Non-pigmented ciliary epithelial cell (primary cell): ENCODE measurements at regions not wholly inside any gene's neighbourhood (a gene's known extent, or its start where the extent isn't known, plus 50 kb on each side); places are given as distances from the start of the nearest gene placed in this dataset.
"Not testable (repeated sequence)": the region's sequence is repeated elsewhere in the genome, so short reads cannot be mapped to it uniquely, and the experiment has no call there.

ENCODE experiments used
- DNase-seq: peaks from one replicate; pipeline ENCODE4 v3.0.0-alpha.2; 2010; ENCODE audit warnings: low read depth

- peak; percentile 30 for DNase-seq
Observed at GRCh38 chr7:81833401-81833800, 63.6 kb upstream of the HGF start.

GRCh38 chr7:81831883-81832282, 62.0 kb upstream of the HGF start:
- no peak for DNase-seq

- not testable (repeated sequence) for DNase-seq
Observed at GRCh38 chr7:81829511-81829910, 59.7 kb upstream of the HGF start.

DNA sequence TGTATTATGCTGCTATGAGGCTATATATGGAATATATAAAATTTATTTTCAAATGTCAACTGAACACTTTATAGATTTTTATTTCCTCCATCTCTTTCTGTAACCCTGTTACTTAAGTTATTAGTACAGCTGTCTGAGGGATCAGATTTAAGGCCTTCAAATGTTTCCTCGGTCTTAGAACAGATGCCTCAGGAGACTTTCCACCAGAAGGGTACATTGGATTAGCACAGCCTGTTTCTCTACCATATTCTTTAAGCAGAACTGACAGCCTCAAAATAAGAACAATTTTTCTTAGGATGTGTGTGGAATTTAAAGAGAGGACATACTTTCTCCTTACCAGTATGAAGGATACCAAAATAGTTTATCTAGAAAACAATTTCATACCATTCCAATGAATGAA, 53.0 kb upstream of the HGF start:
- no peak for DNase-seq

- no peak for DNase-seq
Observed at GRCh38 chr7:81819861-81820260, 50.0 kb upstream of the HGF start.
